ENCODE measurements at regions not wholly inside any gene's neighbourhood (a gene's known extent, or its start where the extent isn't known, plus 50 kb on each side); places are given as distances from the start of the nearest gene placed in this dataset.

GRCh38 chr9:75382126-75382525 is 293.8 kb downstream of the OSTF1 start:
- TF ChIP-seq CTCF (conservative IDR thresholded peaks at IDR 0.05) (no peak), ZFX (IDR thresholded peaks at IDR 0.05) (no peak)
